ENCODE measurements at regions not wholly inside any gene's neighbourhood (a gene's known extent, or its start where the extent isn't known, plus 50 kb on each side); places are given as distances from the start of the nearest gene placed in this dataset.
A peak's percentile ranks its signal among the peaks of the same experiment; 100 is the strongest.

- peaks cover 30% of the 10 kb centered on the region for H3K4me1 Mint-ChIP-seq
These were observed 59.2 kb downstream of the GADD45G start for GRCh38 chr9:89664010-89664409.

GRCh38 chr9:89664896-89665329 is 60.1 kb downstream of the GADD45G start:
- TF ChIP-seq, protein P1, sequence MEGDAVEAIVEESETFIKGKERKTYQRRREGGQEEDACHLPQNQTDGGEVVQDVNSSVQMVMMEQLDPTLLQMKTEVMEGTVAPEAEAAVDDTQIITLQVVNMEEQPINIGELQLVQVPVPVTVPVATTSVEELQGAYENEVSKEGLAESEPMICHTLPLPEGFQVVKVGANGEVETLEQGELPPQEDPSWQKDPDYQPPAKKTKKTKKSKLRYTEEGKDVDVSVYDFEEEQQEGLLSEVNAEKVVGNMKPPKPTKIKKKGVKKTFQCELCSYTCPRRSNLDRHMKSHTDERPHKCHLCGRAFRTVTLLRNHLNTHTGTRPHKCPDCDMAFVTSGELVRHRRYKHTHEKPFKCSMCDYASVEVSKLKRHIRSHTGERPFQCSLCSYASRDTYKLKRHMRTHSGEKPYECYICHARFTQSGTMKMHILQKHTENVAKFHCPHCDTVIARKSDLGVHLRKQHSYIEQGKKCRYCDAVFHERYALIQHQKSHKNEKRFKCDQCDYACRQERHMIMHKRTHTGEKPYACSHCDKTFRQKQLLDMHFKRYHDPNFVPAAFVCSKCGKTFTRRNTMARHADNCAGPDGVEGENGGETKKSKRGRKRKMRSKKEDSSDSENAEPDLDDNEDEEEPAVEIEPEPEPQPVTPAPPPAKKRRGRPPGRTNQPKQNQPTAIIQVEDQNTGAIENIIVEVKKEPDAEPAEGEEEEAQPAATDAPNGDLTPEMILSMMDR (IDR thresholded peaks at IDR 0.05; ENCODE audit: unreplicated experiment) = no peak
- H3K9me3 Mint-ChIP-seq = no peaks in the 10 kb centered on the region
- H3K4me1 Mint-ChIP-seq = peaks cover 29% of the 10 kb centered on the region
- H3K4me3 Mint-ChIP-seq = peak overlapping the region; percentile 22
- H3K36me3 Mint-ChIP-seq = no peaks in the 10 kb centered on the region
- DNase-seq (ENCODE audit: low spot score in 2 of 2, unreplicated experiment in 2 of 2) = no peak
- peak overlapping the region; percentile 47 for H3K27ac Mint-ChIP-seq
- no peaks in the 10 kb centered on the region for H3K27me3 Mint-ChIP-seq (ENCODE audit: low read depth)

More at GRCh38 chr9:89664010-89664409, 59.2 kb downstream of the GADD45G start:
- TF ChIP-seq, protein P1 (IDR thresholded peaks at IDR 0.05; ENCODE audit: unreplicated experiment) = no peak
- Mint-ChIP-seq H3K27me3 (ENCODE audit: low read depth) (no peaks in the 10 kb centered on the region), H3K27ac (no peak overlapping the region), H3K4me3 (no peak overlapping the region), H3K36me3 (no peaks in the 10 kb centered on the region), H3K9me3 (no peaks in the 10 kb centered on the region)
- no peak for DNase-seq (ENCODE audit: low spot score in 2 of 2, unreplicated experiment in 2 of 2)

DNA sequence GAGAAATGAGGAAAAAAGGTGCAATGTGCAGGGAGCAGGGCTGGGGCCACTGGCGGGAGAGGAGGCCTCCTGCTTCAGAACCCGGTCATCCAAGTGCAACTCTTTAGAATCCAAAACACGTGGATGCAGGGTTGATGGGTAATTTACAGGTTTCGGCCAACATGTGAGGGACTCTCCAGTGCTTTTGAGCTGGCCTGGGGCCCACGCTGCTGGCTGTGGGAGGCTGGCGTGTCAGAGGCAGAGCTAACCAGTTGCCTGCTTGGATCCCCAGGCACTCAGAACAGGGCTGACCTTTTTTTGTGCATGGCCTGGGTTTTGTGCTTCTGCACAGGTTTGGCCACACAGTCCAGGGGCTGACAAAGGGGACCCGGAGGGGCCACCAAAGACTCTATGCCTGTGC is 61.6 kb downstream of the GADD45G start:
- no peaks in the 10 kb centered on the region for H3K27me3 Mint-ChIP-seq (ENCODE audit: low read depth)
- DNase-seq (ENCODE audit: low spot score in 2 of 2, unreplicated experiment in 2 of 2) = no peak
- TF ChIP-seq, protein P1 (IDR thresholded peaks at IDR 0.05; ENCODE audit: unreplicated experiment) = no peak
- H3K4me1 Mint-ChIP-seq = peaks cover 24% of the 10 kb centered on the region
- H3K9me3 Mint-ChIP-seq = peaks cover 3% of the 10 kb centered on the region
- H3K4me3 Mint-ChIP-seq = no peak overlapping the region
- H3K36me3 Mint-ChIP-seq = no peaks in the 10 kb centered on the region
- no peak overlapping the region for H3K27ac Mint-ChIP-seq

DNA sequence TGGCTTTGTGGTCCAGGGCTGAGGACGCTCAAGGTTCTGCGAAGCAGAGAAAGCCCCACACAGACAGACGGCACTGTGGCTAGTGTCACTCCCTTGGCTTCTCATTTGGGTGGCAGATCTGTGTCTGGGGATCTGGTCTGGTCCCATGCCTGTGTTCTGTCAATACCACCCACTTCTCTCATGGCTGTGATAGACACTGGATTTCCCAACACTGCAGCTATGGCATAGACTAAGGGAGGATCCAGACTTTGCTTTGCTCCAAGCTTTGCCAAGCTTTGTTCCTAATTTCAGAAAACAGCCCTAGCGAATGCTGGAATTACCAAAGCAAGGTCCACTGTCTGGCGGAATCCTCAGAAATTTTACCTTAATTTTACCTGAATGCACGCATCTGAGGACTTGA is 62.1 kb downstream of the GADD45G start:
- DNase-seq (ENCODE audit: low spot score in 2 of 2, unreplicated experiment in 2 of 2) = no peak
- H3K9me3 Mint-ChIP-seq = peaks cover 4% of the 10 kb centered on the region
- H3K4me3 Mint-ChIP-seq = no peak overlapping the region
- H3K27me3 Mint-ChIP-seq (ENCODE audit: low read depth) = no peaks in the 10 kb centered on the region
- H3K36me3 Mint-ChIP-seq = no peaks in the 10 kb centered on the region
- TF ChIP-seq, protein P1 (IDR thresholded peaks at IDR 0.05; ENCODE audit: unreplicated experiment) = no peak
- H3K4me1 Mint-ChIP-seq = peaks cover 18% of the 10 kb centered on the region
- H3K27ac Mint-ChIP-seq = no peak overlapping the region

- no peak overlapping the region for H3K27ac Mint-ChIP-seq
- H3K4me3 Mint-ChIP-seq = no peak overlapping the region
- H3K9me3 Mint-ChIP-seq = peaks cover 4% of the 10 kb centered on the region
- TF ChIP-seq, protein P1 (IDR thresholded peaks at IDR 0.05; ENCODE audit: unreplicated experiment) = no peak
- no peak for DNase-seq (ENCODE audit: low spot score in 2 of 2, unreplicated experiment in 2 of 2)
- H3K4me1 Mint-ChIP-seq = peaks cover 15% of the 10 kb centered on the region
- no peaks in the 10 kb centered on the region for H3K36me3 Mint-ChIP-seq
- H3K27me3 Mint-ChIP-seq (ENCODE audit: low read depth) = no peaks in the 10 kb centered on the region
These were observed 62.9 kb downstream of the GADD45G start for GRCh38 chr9:89667726-89668125.

All from mesothelial cell of epicardium (in vitro differentiated cells).